GM13976 (cell line): ENCODE measurements at regions not wholly inside any gene's neighbourhood (a gene's known extent, or its start where the extent isn't known, plus 50 kb on each side); places are given as distances from the start of the nearest gene placed in this dataset.
"Not testable (repeated sequence)": the region's sequence is repeated elsewhere in the genome, so short reads cannot be mapped to it uniquely, and the experiment has no call there.

ENCODE experiments used
- DNase-seq: peaks from one replicate; pipeline ENCODE4 v3.0.0; 2012; ENCODE audit warnings: low spot score
- in situ Hi-C: fragments of 300-500 bp; cut with MboI; formaldehyde crosslinking; loops from one replicate; pipeline ENCODE4 v1.12.0; 2022; ENCODE audit warnings: low sequenced_read_pairs, mixed read lengths, inconsistent platforms; ENCODE audit not compliant: unreplicated experiment
- TF ChIP-seq, protein P1 (sequence below): IDR thresholded peaks from 2 replicates; pipeline ENCODE4 v1.5.1; 2012; ENCODE audit warnings: borderline replicate concordance, mild to moderate bottlenecking; ENCODE audit not compliant: insufficient read depth; ENCODE audit errors: extremely low read depth, missing control alignments, control extremely low read depth

DNA sequence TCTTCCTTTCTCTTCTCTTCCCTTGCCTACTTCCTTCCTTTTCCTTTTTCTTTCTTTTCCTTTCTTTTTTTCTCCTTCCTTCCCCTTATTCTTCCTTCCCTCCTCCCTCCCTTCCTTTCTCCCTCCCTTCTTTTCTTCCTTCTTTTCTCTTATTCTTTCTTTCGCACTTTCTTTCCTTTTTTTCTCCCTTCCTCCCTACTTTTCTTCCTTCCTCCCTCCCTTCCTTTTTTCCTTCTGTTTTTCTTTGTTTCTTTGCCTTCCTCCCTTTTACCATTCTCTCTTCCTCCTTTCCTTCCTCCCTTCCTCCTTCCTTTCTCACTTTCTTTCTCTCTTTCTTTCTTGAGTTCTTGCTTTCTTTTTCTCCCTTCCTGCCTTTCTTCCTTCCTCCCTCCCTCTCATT, 416.5 kb downstream of the ANKRD30B start:
- in situ Hi-C loops, DNase-seq: not testable (repeated sequence)

DNA sequence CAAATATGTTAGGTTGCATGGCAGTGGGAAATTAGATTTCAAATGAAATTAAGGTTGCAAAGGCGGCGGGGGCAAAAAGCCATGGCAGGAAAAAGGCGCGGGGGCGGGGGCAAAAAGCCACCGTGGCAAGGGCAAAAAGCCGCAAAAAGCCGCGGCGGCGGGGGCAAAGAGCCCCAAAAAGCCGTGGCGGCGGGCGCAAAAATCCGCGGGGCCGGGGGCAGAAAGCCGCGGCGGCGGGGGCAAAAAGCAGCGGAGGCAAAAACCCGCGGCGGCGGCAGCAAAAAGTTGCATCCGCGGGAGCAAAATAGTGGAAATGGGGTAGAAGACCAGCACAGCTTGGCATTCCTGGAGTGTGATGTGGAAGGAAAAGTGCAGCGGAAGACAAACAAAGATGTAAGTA, 417.1 kb downstream of the ANKRD30B start:
- no peak for DNase-seq
- TF ChIP-seq, protein P1, sequence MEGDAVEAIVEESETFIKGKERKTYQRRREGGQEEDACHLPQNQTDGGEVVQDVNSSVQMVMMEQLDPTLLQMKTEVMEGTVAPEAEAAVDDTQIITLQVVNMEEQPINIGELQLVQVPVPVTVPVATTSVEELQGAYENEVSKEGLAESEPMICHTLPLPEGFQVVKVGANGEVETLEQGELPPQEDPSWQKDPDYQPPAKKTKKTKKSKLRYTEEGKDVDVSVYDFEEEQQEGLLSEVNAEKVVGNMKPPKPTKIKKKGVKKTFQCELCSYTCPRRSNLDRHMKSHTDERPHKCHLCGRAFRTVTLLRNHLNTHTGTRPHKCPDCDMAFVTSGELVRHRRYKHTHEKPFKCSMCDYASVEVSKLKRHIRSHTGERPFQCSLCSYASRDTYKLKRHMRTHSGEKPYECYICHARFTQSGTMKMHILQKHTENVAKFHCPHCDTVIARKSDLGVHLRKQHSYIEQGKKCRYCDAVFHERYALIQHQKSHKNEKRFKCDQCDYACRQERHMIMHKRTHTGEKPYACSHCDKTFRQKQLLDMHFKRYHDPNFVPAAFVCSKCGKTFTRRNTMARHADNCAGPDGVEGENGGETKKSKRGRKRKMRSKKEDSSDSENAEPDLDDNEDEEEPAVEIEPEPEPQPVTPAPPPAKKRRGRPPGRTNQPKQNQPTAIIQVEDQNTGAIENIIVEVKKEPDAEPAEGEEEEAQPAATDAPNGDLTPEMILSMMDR = no peak
- in situ Hi-C loops = no loop called here

DNA sequence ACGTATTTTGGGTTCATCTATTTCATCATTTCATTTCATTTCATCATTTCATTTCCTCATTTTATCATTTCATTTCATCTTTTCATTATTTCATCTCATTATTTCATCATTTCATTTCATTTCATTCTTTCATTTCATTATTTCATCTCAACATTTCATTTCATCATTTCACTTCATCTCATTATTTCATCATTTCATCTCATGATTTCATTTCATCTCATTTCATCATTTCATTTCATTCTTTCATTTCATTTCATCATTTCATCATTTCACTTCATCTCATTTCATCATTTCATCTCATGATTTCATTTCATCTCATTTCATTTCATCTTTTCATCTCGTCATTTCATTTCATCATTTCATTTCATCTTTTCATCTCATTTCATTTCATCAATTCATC, 445.1 kb downstream of the ANKRD30B start:
- in situ Hi-C loops, DNase-seq: not testable (repeated sequence)

DNA sequence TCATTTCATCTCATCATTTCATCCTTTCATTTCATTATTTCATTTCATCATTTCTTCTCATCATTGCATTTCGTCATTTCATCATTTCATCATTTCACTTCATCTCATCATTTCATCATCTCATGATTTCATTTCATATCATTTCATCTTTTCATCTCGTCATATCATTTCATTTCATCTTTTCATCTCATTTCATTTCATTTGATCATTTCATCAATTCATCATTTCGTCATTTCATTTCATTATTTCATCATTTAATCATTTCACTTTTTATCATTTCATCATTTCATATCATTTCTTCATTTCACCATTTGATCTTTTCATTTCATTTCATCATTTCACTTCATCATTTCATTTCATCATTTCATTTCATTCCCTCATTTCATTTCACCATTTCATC, 445.8 kb downstream of the ANKRD30B start:
- in situ Hi-C loops, DNase-seq: not testable (repeated sequence)

DNA sequence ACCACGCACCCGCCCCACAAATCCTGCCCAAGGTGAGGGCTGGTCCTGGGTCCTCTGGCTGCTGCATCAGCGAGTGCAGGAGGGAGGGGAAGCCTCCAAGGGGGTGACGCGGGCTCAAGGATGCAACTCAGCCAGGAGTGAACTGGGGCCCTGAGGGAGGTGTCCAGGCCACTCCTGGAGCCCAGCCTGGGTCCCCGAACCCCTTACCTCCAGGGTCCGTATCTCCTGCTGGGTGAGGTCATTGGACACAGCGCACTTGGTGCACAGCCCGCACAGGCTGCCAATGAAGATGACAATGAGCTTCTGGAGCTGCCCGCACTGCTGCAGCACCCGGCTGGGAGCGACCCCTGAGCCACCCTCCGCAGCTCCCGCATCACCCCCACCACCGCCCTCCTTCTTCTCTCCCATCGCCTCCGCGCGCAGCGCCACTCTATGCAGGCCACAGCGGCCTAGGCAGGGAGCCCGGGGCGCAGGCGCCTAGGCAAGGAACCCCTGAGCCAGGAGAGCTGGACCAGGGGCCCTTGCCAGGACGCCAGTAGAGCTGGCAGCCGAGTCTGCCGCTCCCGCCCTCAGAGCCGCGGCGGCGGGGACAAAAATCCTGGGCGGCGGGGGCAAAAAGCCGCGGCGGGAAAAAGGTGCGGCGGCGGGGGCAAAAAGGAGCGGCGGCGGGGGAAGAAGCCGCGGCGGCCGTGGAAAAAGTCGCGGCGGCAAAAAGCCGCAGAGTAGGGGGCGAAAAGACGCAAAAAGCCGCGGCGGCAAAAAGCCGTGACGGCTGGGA, 449.6 kb downstream of the ANKRD30B start:
- in situ Hi-C loops = not testable (repeated sequence)
- peak; percentile 2 for DNase-seq

DNA sequence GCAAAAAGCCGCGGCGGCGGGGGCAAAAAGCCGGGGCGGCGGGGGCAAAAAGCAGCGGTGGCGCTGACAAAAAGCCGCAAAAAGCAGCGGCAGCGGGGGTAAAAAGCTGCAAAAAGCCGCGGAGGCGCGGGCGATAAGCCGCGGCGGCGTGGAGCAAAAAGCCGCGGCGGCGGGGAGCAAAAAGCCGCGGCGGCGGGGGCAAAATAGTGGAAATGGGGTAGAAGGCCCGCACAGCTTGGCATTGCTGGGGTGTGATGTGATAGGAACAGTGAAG, 450.1 kb downstream of the ANKRD30B start:
- TF ChIP-seq, protein P1 = no peak

More for the DNA sequence above, 450.1 kb downstream of the ANKRD30B start:
- in situ Hi-C loops = no loop called here
- DNase-seq = no peak
